ENCODE measurements at regions not wholly inside any gene's neighbourhood (a gene's known extent, or its start where the extent isn't known, plus 50 kb on each side); places are given as distances from the start of the nearest gene placed in this dataset.

- TF ChIP-seq EZH2 (IDR thresholded peaks at IDR 0.05; ENCODE audit: borderline replicate concordance) (no peak), CTCF (IDR thresholded peaks at IDR 0.05; ENCODE audit: poor library complexity) (no peak), EZH2phosphoT487 (IDR thresholded peaks at IDR 0.05; ENCODE audit: low read depth, severe bottlenecking, unreplicated experiment) (no peak)
These were observed 1166.0 kb upstream of the GJE1 start for GRCh38 chr6:140966676-140967075.

All from hepatocyte (in vitro differentiated cells).